Tibial artery (tissue), 4 donors: ENCODE measurements at regions not wholly inside any gene's neighbourhood (a gene's known extent, or its start where the extent isn't known, plus 50 kb on each side); places are given as distances from the start of the nearest gene placed in this dataset.

Experiments
- DNase-seq, 2 donors: peaks; one replicate each; pipeline ENCODE4 v3.0.0-alpha.2; 2019
- H3K27ac ChIP-seq, 2 donors: fragments of 200-600 bp; sonication (generic) in 1 of 2; 1 replicate in 1 of 2; 2 replicates in 1 of 2; pipeline ENCODE4 v1.5.1; 2018 to 2019; ENCODE audit warnings: mild to moderate bottlenecking in 1 of 2
- H3K27me3 ChIP-seq, 2 donors: fragments of 200-600 bp; sonication (generic) in 1 of 2; one replicate each; pipeline versions ENCODE4 v1.5.1 to v1.6.0; 2016 to 2019
- H3K36me3 ChIP-seq, 3 donors: fragments of 200-600 bp; sonication (generic) in 2 of 3; one replicate each; pipeline ENCODE4 v1.5.1; 2016 to 2019; ENCODE audit warnings: mild to moderate bottlenecking in 2 of 3
- H3K4me1 ChIP-seq, 4 donors: fragments of 200-600 bp; sonication (generic) in 2 of 4; 1 replicate in 3 of 4; 2 replicates in 1 of 4; pipeline ENCODE4 v1.5.1; 2016 to 2019
- H3K4me3 ChIP-seq, 2 donors: fragments of 200-600 bp; sonication (generic) in 1 of 2; 1 replicate in 1 of 2; 2 replicates in 1 of 2; pipeline ENCODE4 v1.5.1; 2018 to 2019; ENCODE audit warnings: mild to moderate bottlenecking in 2 of 2
- H3K9me3 ChIP-seq, 3 donors: fragments of 200-600 bp; sonication (generic) in 1 of 3; one replicate each; pipeline ENCODE4 v1.5.1; 2016 to 2019
- intact Hi-C: fragments of 100-400 bp; cut with DNase I; formaldehyde crosslinking; loops from one replicate; pipeline ENCODE4 v1.15.0; 2023; ENCODE audit warnings: low total_unique reads
- TF ChIP-seq, protein P1 (sequence below), 2 experiments: fragments of 200-600 bp in 1 of 2; fragments of 450-650 bp in 1 of 2; IDR thresholded peaks; one replicate each; pipeline ENCODE4 v1.5.1; 2017 to 2019; ENCODE audit warnings: antibody characterized with exemption in 2 of 2, mild to moderate bottlenecking in 1 of 2, moderate library complexity in 1 of 2

DNA sequence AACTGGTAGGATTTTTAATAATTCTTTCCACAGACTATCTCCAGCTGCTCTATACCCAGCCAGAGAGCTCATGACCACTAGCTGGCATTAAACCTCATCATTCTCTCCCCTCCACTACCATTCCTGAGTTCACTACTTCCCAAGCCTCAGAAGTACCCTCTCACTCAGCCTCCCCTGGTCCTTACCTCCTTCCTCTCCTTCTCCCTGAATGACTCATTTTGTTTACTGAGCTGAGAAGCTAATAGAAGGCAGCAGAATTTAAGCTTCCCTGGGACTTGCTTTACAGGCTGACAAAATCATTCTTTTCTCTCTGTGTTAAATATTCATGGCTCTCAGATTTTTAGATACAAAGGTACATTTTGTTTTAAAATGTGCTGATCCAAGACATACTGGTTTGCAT, 305.4 kb downstream of the TLR4 start:
- intact Hi-C loops: no loop called here
- H3K27ac ChIP-seq: no peak overlapping the region
- no peaks in the 10 kb centered on the region for H3K27me3 ChIP-seq
- no peaks in the 10 kb centered on the region for H3K9me3 ChIP-seq
- H3K4me1 ChIP-seq: no peaks in the 10 kb centered on the region
- DNase-seq: no peak
- H3K4me3 ChIP-seq: no peak overlapping the region
- no peaks in the 10 kb centered on the region for H3K36me3 ChIP-seq
- TF ChIP-seq, protein P1, sequence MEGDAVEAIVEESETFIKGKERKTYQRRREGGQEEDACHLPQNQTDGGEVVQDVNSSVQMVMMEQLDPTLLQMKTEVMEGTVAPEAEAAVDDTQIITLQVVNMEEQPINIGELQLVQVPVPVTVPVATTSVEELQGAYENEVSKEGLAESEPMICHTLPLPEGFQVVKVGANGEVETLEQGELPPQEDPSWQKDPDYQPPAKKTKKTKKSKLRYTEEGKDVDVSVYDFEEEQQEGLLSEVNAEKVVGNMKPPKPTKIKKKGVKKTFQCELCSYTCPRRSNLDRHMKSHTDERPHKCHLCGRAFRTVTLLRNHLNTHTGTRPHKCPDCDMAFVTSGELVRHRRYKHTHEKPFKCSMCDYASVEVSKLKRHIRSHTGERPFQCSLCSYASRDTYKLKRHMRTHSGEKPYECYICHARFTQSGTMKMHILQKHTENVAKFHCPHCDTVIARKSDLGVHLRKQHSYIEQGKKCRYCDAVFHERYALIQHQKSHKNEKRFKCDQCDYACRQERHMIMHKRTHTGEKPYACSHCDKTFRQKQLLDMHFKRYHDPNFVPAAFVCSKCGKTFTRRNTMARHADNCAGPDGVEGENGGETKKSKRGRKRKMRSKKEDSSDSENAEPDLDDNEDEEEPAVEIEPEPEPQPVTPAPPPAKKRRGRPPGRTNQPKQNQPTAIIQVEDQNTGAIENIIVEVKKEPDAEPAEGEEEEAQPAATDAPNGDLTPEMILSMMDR (IDR thresholded peaks at IDR 0.05): no peak

DNA sequence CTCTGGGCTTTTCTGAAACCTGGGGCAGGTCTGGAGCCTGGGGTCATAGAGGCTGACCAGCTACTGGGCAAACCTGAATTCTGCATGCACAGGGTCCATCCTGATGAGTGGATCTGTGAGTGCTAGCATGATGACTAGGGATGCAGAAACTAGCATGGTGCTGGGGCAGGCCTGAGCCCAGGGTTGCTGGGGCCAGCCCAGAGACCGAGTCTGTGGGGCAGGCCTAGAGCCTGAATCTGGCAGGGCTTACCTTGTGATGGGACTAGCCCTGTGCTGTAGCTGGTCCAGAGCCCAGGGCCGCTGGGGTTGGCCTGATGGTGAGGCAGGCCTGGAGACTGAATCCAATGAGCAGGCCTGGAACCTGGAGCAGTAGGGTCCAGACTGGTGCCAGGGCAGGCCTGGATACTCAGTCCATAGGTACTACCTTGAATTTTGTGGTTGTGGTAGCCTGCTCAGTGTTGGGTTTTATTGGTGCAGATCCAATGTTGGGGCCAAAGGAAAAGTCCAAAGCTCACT, 313.5 kb downstream of the TLR4 start:
- H3K9me3 ChIP-seq: no peaks in the 10 kb centered on the region
- no peak overlapping the region for H3K4me3 ChIP-seq
- H3K27me3 ChIP-seq: no peaks in the 10 kb centered on the region
- TF ChIP-seq, protein P1 (IDR thresholded peaks at IDR 0.05): no peak
- intact Hi-C loops: no loop called here
- no peak for DNase-seq
- H3K4me1 ChIP-seq: no peaks in the 10 kb centered on the region
- H3K27ac ChIP-seq: no peak overlapping the region
- no peaks in the 10 kb centered on the region for H3K36me3 ChIP-seq

DNA sequence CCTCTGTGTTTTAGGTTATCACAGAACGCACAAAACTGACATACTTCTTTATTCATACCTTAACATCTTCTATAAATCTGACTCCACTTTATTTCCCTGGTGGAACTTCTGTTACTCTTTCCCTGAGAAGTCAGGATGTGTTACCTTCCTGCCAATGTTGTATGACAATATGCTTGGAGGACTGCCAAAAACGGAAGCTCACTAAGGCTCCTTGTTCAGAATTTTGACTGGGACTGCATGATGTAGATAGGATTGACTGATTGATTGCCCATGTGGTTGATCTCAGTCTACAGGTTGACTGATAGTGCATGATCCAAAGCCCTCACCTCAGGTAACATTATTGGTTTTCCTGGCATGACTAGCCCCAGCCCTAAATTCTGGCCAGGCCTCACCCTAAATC, 319.4 kb downstream of the TLR4 start:
- Histone ChIP-seq H3K36me3 (no peaks in the 10 kb centered on the region), H3K4me3 (no peak overlapping the region), H3K27me3 (no peaks in the 10 kb centered on the region), H3K4me1 (no peaks in the 10 kb centered on the region), H3K9me3 (no peaks in the 10 kb centered on the region), H3K27ac (no peak overlapping the region)
- DNase-seq: no peak
- intact Hi-C loops: no loop called here
- TF ChIP-seq, protein P1 (IDR thresholded peaks at IDR 0.05): no peak

DNA sequence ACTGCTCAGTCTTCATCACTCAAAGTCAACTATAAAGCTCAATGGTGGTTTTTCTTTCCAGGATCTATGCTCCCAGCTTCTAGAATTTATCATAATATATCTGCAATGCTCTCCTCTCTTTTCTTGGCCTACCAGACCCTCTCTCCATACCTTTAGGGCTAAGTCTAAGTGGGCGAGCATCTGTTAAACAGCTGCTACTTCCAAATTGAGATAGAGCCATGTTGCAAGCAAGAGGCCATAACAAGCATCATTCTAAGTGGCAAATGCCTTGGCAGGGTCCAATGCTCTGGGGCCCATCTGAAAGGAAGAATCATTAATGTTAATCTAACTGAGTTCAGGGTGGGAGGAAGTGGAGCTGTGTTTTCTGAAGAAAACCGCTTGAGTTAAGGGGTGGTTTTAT, 324.0 kb downstream of the TLR4 start:
- TF ChIP-seq, protein P1 (IDR thresholded peaks at IDR 0.05): no peak
- no peaks in the 10 kb centered on the region for H3K36me3 ChIP-seq
- intact Hi-C loops: no loop called here

DNA sequence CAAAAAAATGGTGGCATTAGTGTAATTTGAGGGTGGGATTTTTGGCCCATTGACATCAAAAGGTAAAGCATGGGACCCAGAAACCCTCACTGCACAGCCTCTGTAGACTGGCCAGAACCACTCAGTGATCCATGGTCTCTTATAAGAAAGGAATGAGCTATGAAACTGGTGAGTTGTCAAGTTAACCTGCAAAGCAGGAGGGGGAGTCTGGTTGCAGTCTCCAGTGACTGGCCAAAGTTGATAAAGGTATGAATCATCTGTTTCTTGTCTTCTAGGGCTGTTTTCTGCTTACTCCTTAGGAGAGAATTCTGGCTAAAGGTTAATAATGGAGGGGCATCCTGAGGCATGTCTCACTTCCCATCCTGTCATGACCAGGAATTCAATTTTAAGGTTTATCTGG, 325.2 kb downstream of the TLR4 start:
- Histone ChIP-seq H3K27ac (no peak overlapping the region), H3K4me3 (no peak overlapping the region), H3K9me3 (no peaks in the 10 kb centered on the region), H3K27me3 (no peaks in the 10 kb centered on the region), H3K4me1 (no peaks in the 10 kb centered on the region), H3K36me3 (no peaks in the 10 kb centered on the region)
- TF ChIP-seq, protein P1 (IDR thresholded peaks at IDR 0.05): no peak
- no peak for DNase-seq
- intact Hi-C loops: no loop called here

More for the DNA sequence above, 324.0 kb downstream of the TLR4 start:
- no peak overlapping the region for H3K27ac ChIP-seq
- no peaks in the 10 kb centered on the region for H3K9me3 ChIP-seq
- no peaks in the 10 kb centered on the region for H3K27me3 ChIP-seq
- no peaks in the 10 kb centered on the region for H3K4me1 ChIP-seq
- no peak overlapping the region for H3K4me3 ChIP-seq
- DNase-seq: no peak

DNA sequence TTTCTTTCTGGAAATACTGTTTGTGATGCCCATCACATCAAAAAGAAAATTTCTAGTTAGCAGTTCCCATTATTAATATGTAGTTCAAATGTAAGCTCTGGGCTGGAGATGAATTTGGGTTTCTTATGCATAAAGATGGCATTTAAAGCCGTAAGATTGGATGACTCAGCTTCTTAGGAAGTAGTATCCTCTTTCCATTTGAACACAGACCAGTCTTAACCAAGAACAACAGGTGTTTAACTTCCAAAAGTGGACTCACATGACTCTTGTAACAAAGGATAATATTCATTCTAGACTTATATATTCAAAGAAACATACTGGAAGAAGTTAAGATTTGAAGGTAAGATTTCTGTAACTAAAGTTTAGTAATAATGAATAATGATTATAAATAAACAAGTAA, 330.5 kb downstream of the TLR4 start:
- TF ChIP-seq, protein P1 (IDR thresholded peaks at IDR 0.05): no peak
- no peak overlapping the region for H3K4me3 ChIP-seq
- no peak for DNase-seq
- no peaks in the 10 kb centered on the region for H3K9me3 ChIP-seq
- no peaks in the 10 kb centered on the region for H3K36me3 ChIP-seq
- H3K27me3 ChIP-seq: no peaks in the 10 kb centered on the region
- H3K27ac ChIP-seq: no peak overlapping the region
- no peaks in the 10 kb centered on the region for H3K4me1 ChIP-seq
- intact Hi-C loops: no loop called here
